CD14-positive monocyte (primary cell): ENCODE measurements at regions not wholly inside any gene's neighbourhood (a gene's known extent, or its start where the extent isn't known, plus 50 kb on each side); places are given as distances from the start of the nearest gene placed in this dataset.

ENCODE experiments used
- DNase-seq, 3 donors: peaks; one replicate each; pipeline ENCODE4 v3.0.0-alpha.2; 2011 to 2022
- H2AFZ ChIP-seq: 2 replicates; pipeline ENCODE4 v1.6.0; 2012; ENCODE audit warnings: mild to moderate bottlenecking, low read depth, low read length, inconsistent platforms; ENCODE audit not compliant: insufficient read depth, poor library complexity, severe bottlenecking
- H3K27ac ChIP-seq, 2 donors: 1 replicate in 1 of 2; 2 replicates in 1 of 2; pipeline ENCODE4 v1.5.1; 2012 to 2013; ENCODE audit warnings: low read length in 2 of 2, control low read depth in 1 of 2, inconsistent platforms in 1 of 2, low read depth in 1 of 2, mild to moderate bottlenecking in 1 of 2
- H3K27me3 ChIP-seq, 2 donors: one replicate each; pipeline versions ENCODE4 v1.6.0 to v1.6.1; 2011 to 2013; ENCODE audit warnings: low read length in 2 of 2; ENCODE audit not compliant: control insufficient read depth in 2 of 2, insufficient read depth in 2 of 2
- H3K36me3 ChIP-seq, 2 donors: replicated peaks in 1 of 2; 1 replicate in 1 of 2; 2 replicates in 1 of 2; pipeline versions ENCODE4 v1.5.1 to v1.6.1; 2012 to 2013; ENCODE audit warnings: low read length in 2 of 2, control low read depth in 1 of 2, inconsistent platforms in 1 of 2, mild to moderate bottlenecking in 1 of 2; ENCODE audit not compliant: insufficient read depth in 2 of 2, control insufficient read depth in 1 of 2
- H3K4me1 ChIP-seq, 2 donors: 1 replicate in 1 of 2; 2 replicates in 1 of 2; pipeline versions ENCODE4 v1.5.1 to v1.6.1; 2012 to 2013; ENCODE audit warnings: low read length in 2 of 2, control low read depth in 1 of 2, inconsistent platforms in 1 of 2, mild to moderate bottlenecking in 1 of 2, moderate library complexity in 1 of 2; ENCODE audit not compliant: insufficient read depth in 2 of 2, control insufficient read depth in 1 of 2
- H3K4me2 ChIP-seq: replicated peaks from 2 replicates; pipeline ENCODE3; 2012; ENCODE audit warnings: low read length, moderate library complexity, mild to moderate bottlenecking; ENCODE audit not compliant: poor library complexity, severe bottlenecking; ENCODE audit errors: extremely low read depth
- H3K4me3 ChIP-seq, 3 experiments: fragments of 200-600 bp in 1 of 3; sonication (generic) in 1 of 3; replicated peaks in 1 of 3; 1 replicate in 2 of 3; 2 replicates in 1 of 3; pipeline ENCODE4 v1.5.1; 2011 to 2013; ENCODE audit warnings: low read length in 3 of 3, mild to moderate bottlenecking in 3 of 3, control low read depth in 2 of 3, low read depth in 2 of 3, inconsistent platforms in 1 of 3, moderate library complexity in 1 of 3
- H3K79me2 ChIP-seq: 2 replicates; pipeline ENCODE4 v1.6.0; 2012; ENCODE audit warnings: mild to moderate bottlenecking, control low read depth, inconsistent platforms, low read length, moderate library complexity; ENCODE audit not compliant: insufficient read depth
- H3K9ac ChIP-seq: 2 replicates; pipeline ENCODE4 v1.6.0; 2017; ENCODE audit warnings: low read length, mild to moderate bottlenecking; ENCODE audit not compliant: insufficient read depth, poor library complexity, severe bottlenecking
- H3K9me3 ChIP-seq, 2 donors: replicated peaks in 1 of 2; 1 replicate in 1 of 2; 2 replicates in 1 of 2; pipeline versions ENCODE4 v1.5.1 to v1.6.1; 2012 to 2013; ENCODE audit warnings: low read length in 2 of 2, control low read depth in 1 of 2; ENCODE audit not compliant: control insufficient read depth in 1 of 2, insufficient read depth in 1 of 2
- H4K20me1 ChIP-seq: 2 replicates; pipeline ENCODE4 v1.6.0; 2012; ENCODE audit warnings: mild to moderate bottlenecking, low read length, control low read depth, moderate library complexity; ENCODE audit not compliant: insufficient read depth
- H3K27ac Mint-ChIP-seq, 7 donors: one replicate each; pipeline ENCODE4 v1.8.0; 2020; ENCODE audit warnings: mild to moderate bottlenecking in 7 of 7, mixed read lengths in 7 of 7, moderate library complexity in 6 of 7, inconsistent platforms in 2 of 7
- H3K27me3 Mint-ChIP-seq, 3 donors: one replicate each; pipeline ENCODE4 v1.8.0; 2021 to 2022; ENCODE audit warnings: low read depth in 3 of 3, mild to moderate bottlenecking in 3 of 3, mixed read lengths in 3 of 3, moderate library complexity in 3 of 3, inconsistent platforms in 1 of 3
- H3K36me3 Mint-ChIP-seq, 2 donors: one replicate each; pipeline ENCODE4 v1.8.0; 2020; ENCODE audit warnings: mixed read lengths in 2 of 2, inconsistent platforms in 1 of 2, mild to moderate bottlenecking in 1 of 2
- H3K4me1 Mint-ChIP-seq: one replicate; pipeline ENCODE4 v1.8.0; 2020; ENCODE audit warnings: mild to moderate bottlenecking, mixed read lengths
- H3K4me3 Mint-ChIP-seq, 2 donors: one replicate each; pipeline ENCODE4 v1.8.0; 2020; ENCODE audit warnings: mild to moderate bottlenecking in 2 of 2, mixed read lengths in 2 of 2, moderate library complexity in 1 of 2
- H3K9me3 Mint-ChIP-seq, 7 donors: one replicate each; pipeline ENCODE4 v1.8.0; 2020 to 2022; ENCODE audit warnings: mixed read lengths in 7 of 7, mild to moderate bottlenecking in 6 of 7, moderate library complexity in 6 of 7, inconsistent platforms in 2 of 7
- WGBS: methylation state at CpG from one replicate; pipeline ENCODE4 v1.1.5; 2013; ENCODE audit warnings: missing lambda C conversion rate; ENCODE audit not compliant: insufficient coverage; 5-methylcytosine and 5-hydroxymethylcytosine counted together
- intact Hi-C, 2 donors: fragments of 100-400 bp; cut with micrococcal nuclease; formaldehyde crosslinking; loops; one replicate each; pipeline versions ENCODE4 v1.15.0 to v1.15.1; 2023
- TF ChIP-seq, protein P1 (sequence below): fragments of 200-600 bp; IDR thresholded peaks from one replicate; pipeline ENCODE4 v1.8.0; 2022; ENCODE audit warnings: antibody characterized with exemption, mild to moderate bottlenecking

DNA sequence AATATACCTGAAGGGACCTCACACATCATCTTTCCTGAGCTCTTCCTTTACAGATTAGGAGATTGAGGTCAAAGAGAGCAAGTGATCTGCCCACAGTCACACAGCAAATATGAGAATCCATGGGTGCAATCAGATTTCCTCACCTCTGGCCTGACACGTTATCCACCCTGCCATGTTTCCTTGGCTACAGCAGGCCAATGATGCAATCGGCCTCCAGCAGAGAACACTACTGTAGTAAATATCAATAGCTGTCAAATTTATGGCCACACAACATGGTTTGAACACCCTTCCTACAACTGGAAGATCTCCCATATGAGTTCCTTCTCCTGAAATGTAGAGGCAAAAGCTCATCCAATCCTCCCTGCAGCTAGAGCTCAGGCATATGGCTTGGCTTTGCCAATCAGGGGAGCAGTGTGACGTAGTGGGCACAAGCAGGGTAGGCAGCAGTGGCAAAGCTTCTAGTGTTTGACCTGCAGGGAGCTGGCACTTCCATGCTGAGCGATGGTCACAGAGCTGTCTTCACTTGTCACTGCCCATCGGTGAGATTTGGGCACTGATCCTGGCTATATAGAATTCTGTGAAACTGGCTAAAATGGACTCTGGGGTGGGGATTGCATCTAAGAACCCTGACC is 271.3 kb downstream of the TJP1 start:
- Mint-ChIP-seq H3K9me3 (peaks cover 6 to 28% (median 11%) of the 10 kb centered on the region in 7 donors), H3K27me3 (peaks cover 0 to 2% (median 0%) of the 10 kb centered on the region in 3 donors), H3K4me3 (no peak overlapping the region), H3K36me3 (no peaks in the 10 kb centered on the region), H3K4me1 (no peaks in the 10 kb centered on the region), H3K27ac (no peak overlapping the region)
- Histone ChIP-seq H3K27ac (no peak overlapping the region), H4K20me1 (no peaks in the 10 kb centered on the region), H3K4me3 (no peak overlapping the region), H3K4me1 (no peaks in the 10 kb centered on the region), H3K9ac (no peak overlapping the region), H2AFZ (no peak overlapping the region), H3K9me3 (peaks cover 0 to 14% of the 10 kb centered on the region in 2 donors), H3K27me3 (no peaks in the 10 kb centered on the region), H3K4me2 (no peak overlapping the region), H3K79me2 (no peaks in the 10 kb centered on the region), H3K36me3 (no peaks in the 10 kb centered on the region)
- intact Hi-C loops, result no loop called here
- DNase-seq, result no peak
- WGBS, result 78% methylated on average over 5 of the region's 5 CpGs
- TF ChIP-seq, protein P1, sequence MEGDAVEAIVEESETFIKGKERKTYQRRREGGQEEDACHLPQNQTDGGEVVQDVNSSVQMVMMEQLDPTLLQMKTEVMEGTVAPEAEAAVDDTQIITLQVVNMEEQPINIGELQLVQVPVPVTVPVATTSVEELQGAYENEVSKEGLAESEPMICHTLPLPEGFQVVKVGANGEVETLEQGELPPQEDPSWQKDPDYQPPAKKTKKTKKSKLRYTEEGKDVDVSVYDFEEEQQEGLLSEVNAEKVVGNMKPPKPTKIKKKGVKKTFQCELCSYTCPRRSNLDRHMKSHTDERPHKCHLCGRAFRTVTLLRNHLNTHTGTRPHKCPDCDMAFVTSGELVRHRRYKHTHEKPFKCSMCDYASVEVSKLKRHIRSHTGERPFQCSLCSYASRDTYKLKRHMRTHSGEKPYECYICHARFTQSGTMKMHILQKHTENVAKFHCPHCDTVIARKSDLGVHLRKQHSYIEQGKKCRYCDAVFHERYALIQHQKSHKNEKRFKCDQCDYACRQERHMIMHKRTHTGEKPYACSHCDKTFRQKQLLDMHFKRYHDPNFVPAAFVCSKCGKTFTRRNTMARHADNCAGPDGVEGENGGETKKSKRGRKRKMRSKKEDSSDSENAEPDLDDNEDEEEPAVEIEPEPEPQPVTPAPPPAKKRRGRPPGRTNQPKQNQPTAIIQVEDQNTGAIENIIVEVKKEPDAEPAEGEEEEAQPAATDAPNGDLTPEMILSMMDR, result no peak

DNA sequence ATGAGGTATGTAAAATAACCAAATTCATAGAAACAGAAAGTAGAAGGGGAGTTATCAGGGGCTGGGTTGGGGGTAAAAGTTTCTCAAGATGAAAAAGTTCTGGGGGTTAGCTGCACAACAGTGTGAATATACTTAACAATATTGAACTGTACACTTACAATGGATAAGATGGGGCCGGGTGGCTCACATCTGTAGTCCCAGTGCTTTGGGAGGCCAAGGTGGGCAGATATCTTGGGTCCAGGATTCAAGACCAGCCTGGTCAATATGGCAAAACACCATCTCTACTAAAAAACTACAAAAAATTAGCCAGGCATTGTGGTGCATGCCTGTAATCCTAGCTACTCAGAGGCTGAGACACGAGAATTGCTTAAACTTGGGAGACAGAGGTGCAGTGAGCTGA is 274.3 kb downstream of the TJP1 start:
- WGBS, result 88% methylated on average over 1 of the region's 2 CpGs
- Mint-ChIP-seq H3K9me3 (peaks cover 6 to 26% (median 11%) of the 10 kb centered on the region in 7 donors), H3K27me3 (peaks cover 0 to 2% (median 2%) of the 10 kb centered on the region in 3 donors), H3K27ac (no peak overlapping the region), H3K4me3 (no peak overlapping the region), H3K36me3 (no peaks in the 10 kb centered on the region), H3K4me1 (no peaks in the 10 kb centered on the region)
- H3K9me3 ChIP-seq, result peaks cover 0 to 11% of the 10 kb centered on the region in 2 donors
- no peak overlapping the region for H3K4me2 ChIP-seq
- H3K27ac ChIP-seq, result no peak overlapping the region
- TF ChIP-seq, protein P1, result no peak
- no peaks in the 10 kb centered on the region for H3K36me3 ChIP-seq
- H4K20me1 ChIP-seq, result no peaks in the 10 kb centered on the region
- no peaks in the 10 kb centered on the region for H3K27me3 ChIP-seq
- H3K9ac ChIP-seq, result no peak overlapping the region
- intact Hi-C loops, result no loop called here
- H3K4me1 ChIP-seq, result no peaks in the 10 kb centered on the region
- H3K79me2 ChIP-seq, result no peaks in the 10 kb centered on the region
- DNase-seq, result no peak
- no peak overlapping the region for H2AFZ ChIP-seq
- H3K4me3 ChIP-seq, result no peak overlapping the region
